ENCODE measurements at regions not wholly inside any gene's neighbourhood (a gene's known extent, or its start where the extent isn't known, plus 50 kb on each side); places are given as distances from the start of the nearest gene placed in this dataset.

DNA sequence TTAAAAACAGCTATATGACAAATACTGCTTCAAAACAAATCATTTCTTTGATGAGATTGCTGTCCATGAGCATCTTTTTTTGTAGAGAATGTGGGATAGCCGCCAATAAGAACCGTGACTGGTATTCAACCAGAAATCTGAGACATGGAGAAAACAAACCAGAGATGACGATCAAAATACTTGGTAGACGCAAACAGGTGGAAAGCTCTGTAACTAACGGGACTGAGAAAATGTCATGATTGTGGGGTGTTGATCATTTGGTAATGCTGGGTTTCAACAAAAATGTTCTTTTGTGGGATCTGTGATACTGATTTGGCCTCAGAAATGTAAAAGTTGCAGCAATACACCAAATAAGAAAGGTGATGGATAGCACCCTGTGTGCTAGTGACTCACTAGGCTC is 364.8 kb downstream of the NYAP2 start:
- TF ChIP-seq, protein P1, sequence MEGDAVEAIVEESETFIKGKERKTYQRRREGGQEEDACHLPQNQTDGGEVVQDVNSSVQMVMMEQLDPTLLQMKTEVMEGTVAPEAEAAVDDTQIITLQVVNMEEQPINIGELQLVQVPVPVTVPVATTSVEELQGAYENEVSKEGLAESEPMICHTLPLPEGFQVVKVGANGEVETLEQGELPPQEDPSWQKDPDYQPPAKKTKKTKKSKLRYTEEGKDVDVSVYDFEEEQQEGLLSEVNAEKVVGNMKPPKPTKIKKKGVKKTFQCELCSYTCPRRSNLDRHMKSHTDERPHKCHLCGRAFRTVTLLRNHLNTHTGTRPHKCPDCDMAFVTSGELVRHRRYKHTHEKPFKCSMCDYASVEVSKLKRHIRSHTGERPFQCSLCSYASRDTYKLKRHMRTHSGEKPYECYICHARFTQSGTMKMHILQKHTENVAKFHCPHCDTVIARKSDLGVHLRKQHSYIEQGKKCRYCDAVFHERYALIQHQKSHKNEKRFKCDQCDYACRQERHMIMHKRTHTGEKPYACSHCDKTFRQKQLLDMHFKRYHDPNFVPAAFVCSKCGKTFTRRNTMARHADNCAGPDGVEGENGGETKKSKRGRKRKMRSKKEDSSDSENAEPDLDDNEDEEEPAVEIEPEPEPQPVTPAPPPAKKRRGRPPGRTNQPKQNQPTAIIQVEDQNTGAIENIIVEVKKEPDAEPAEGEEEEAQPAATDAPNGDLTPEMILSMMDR (IDR thresholded peaks at IDR 0.05; ENCODE audit: low read length), result no peak
- no peak for TF ChIP-seq EZH2 (IDR thresholded peaks at IDR 0.05; ENCODE audit: borderline replicate concordance, low read length)

Data from OCI-LY1 (cell line).